ENCODE measurements at regions not wholly inside any gene's neighbourhood (a gene's known extent, or its start where the extent isn't known, plus 50 kb on each side); places are given as distances from the start of the nearest gene placed in this dataset.

DNA sequence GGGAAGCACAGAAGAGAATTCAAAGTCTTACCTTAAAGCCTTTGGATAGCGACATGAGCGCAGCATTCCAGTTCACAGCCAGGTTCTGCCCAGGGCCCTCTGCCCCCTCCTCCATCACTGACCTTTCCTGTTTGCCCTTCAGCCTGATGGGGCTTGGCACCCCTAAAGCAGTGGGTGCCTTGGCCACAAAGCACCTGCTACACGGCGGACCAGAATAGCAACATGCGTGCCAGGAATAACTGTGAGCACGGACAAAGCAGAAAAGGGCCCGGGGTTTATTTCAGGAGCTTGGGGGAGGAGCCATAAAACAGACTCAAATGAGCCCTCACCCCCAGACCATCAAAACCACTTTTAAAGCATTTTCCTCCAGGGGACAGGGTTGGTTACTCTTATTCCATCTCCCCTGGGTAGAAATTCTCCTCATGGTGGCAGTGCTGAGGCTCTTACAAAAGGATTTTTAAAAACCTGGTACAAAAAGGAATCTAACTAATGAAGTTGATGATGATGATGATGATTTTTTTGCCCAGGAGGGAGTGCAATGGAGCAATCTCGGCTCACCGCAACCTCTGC is 135.4 kb downstream of the KLF13 start:
- no peak for DNase-seq
- Mint-ChIP-seq H3K27ac (no peak overlapping the region), H3K4me1 (peaks cover 6 to 25% (median 21%) of the 10 kb centered on the region in 7 donors), H3K4me3 (no peak overlapping the region), H3K9me3 (no peaks in the 10 kb centered on the region), H3K36me3 (peaks cover 0 to 4% (median 0%) of the 10 kb centered on the region in 5 donors), H3K27me3 (no peaks in the 10 kb centered on the region)
- ChIA-PET CTCF (no interaction called here), POLR2A (interaction anchor here (1.1 to 5.2 kb wide), 2 partner anchors 26 kb away, joined by 3 to 17 read pairs; no protein-coding TSS in a partner anchor)
- Histone ChIP-seq H3K4me3 (ENCODE audit: low read length) (no peak overlapping the region), H3K4me1 (ENCODE audit: control insufficient read depth in 2 of 2, insufficient read depth in 2 of 2, low read length in 2 of 2) (peaks cover 0 to 8% of the 10 kb centered on the region in 2 donors), H3K27ac (ENCODE audit: low read depth, low read length) (no peak overlapping the region), H3K9me3 (ENCODE audit: control insufficient read depth in 2 of 3, low read length in 3 of 3) (no peaks in the 10 kb centered on the region), H3K27me3 (ENCODE audit: control insufficient read depth in 2 of 2, insufficient read depth in 2 of 2, low read length in 2 of 2) (no peaks in the 10 kb centered on the region), H3K36me3 (ENCODE audit: control insufficient read depth in 2 of 3, insufficient read depth in 3 of 3, low read length in 3 of 3) (no peaks in the 10 kb centered on the region)
- intact Hi-C loops (cut with micrococcal nuclease), result no loop called here
- ATAC-seq, result no peak

DNA sequence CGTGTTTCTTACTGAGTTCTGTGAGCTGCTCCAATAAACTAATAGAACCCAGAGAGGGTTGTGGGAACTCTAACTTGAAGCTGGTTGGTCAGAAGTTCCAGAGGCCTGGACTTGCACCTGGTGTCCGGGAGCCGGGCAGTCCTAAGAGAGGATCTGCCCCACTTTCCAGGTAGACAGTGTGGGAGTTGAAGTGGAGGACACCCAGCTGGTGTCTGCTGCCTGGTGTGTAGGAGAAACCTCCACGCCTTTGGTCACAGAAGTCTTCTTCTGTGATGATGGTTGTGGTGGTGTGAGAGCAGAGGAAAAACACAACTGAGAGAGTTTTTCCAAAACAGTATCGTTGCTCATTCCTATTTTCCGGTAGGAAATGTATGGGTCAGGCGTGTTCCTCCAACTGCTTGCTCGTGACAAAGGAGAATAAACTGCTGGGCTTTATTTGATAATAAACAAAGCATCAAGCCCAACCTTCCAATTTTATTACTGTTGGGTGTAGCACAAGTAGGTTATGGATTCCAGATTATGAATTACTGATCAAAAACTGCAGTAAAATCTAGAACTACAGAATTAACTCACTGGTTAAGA is 137.0 kb downstream of the KLF13 start:
- peaks cover 0 to 4% (median 0%) of the 10 kb centered on the region in 5 donors for H3K36me3 Mint-ChIP-seq
- ATAC-seq (no peak), DNase-seq (no peak)
- peaks cover 6 to 19% (median 17%) of the 10 kb centered on the region in 7 donors for H3K4me1 Mint-ChIP-seq
- no peaks in the 10 kb centered on the region for H3K27me3 Mint-ChIP-seq
- H3K4me1 ChIP-seq (ENCODE audit: control insufficient read depth in 2 of 2, insufficient read depth in 2 of 2, low read length in 2 of 2), result peaks cover 0 to 8% of the 10 kb centered on the region in 2 donors
- H3K36me3 ChIP-seq (ENCODE audit: control insufficient read depth in 2 of 3, insufficient read depth in 3 of 3, low read length in 3 of 3), result no peaks in the 10 kb centered on the region
- intact Hi-C loops (cut with micrococcal nuclease), result no loop called here
- no peak overlapping the region for H3K27ac ChIP-seq (ENCODE audit: low read depth, low read length)
- no peak overlapping the region for H3K4me3 Mint-ChIP-seq
- H3K9me3 ChIP-seq (ENCODE audit: control insufficient read depth in 2 of 3, low read length in 3 of 3), result no peaks in the 10 kb centered on the region
- H3K9me3 Mint-ChIP-seq, result no peaks in the 10 kb centered on the region
- H3K4me3 ChIP-seq (ENCODE audit: low read length), result no peak overlapping the region
- ChIA-PET POLR2A (interaction anchor here (1.0 to 1.4 kb wide), 2 partner anchors 19 to 36 kb away, joined by 3 to 4 read pairs; no protein-coding TSS in a partner anchor), CTCF (interaction anchor here (1.0 kb wide), 1 partner anchor 25 kb away, joined by 3 read pairs; no protein-coding TSS in a partner anchor)
- no peak overlapping the region for H3K27ac Mint-ChIP-seq
- no peaks in the 10 kb centered on the region for H3K27me3 ChIP-seq (ENCODE audit: control insufficient read depth in 2 of 2, insufficient read depth in 2 of 2, low read length in 2 of 2)

DNA sequence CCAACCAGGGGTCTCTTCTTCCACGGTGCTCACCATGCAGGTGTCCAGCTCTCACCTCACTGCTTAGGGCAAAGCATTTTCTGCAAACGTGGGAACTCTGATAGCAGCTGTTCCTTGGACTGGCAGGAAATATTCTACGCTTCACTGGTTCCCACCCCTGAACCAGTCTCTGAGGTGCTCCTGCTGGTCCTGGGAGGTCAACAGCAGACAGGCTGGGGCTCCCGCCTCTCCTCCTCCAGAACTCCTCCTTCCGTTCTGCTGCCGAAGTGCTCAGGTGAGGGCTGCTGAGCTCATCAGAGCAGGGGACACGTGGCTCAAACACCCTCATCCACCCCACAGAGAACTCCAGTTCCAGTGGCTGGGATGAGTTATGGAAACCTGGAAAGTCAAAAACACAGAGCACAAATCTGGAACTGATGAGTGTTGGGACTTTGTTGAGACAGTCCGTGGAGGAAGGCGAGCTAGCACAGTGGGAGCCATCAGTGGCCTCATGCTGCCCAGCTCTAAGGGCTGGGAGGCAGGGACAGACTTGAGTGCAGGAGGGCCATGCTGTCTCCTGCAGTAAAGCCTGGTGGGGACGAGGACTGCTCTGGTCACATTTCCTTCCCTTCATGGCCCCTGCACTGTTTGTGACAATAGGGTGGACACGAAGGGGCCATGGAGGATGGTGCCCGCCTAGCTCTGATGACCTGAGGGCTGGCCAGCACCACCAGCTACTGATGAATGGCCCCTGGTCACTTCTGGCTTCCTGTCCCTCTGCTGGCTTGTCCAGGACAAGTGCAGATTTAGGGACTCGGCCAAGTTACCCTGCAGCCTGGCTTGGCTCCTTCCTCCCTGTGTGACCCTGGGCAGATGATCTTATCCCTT is 137.8 kb downstream of the KLF13 start:
- POLR2A ChIA-PET, result interaction anchor here (0.6 to 1.4 kb wide), 3 partner anchors 18 to 29 kb away, joined by 3 to 4 read pairs (median 3); no protein-coding TSS in a partner anchor
- H3K4me1 ChIP-seq (ENCODE audit: control insufficient read depth in 2 of 2, insufficient read depth in 2 of 2, low read length in 2 of 2), result no peaks in the 10 kb centered on the region
- H3K36me3 Mint-ChIP-seq, result no peaks in the 10 kb centered on the region
- no peaks in the 10 kb centered on the region for H3K9me3 ChIP-seq (ENCODE audit: control insufficient read depth in 2 of 3, low read length in 3 of 3)
- no peak overlapping the region for H3K4me3 ChIP-seq (ENCODE audit: low read length)
- no peak overlapping the region for H3K4me3 Mint-ChIP-seq
- no peak for DNase-seq
- intact Hi-C loops (cut with micrococcal nuclease), result no loop called here
- ATAC-seq, result no peak
- H3K9me3 Mint-ChIP-seq, result no peaks in the 10 kb centered on the region
- no peak overlapping the region for H3K27ac ChIP-seq (ENCODE audit: low read depth, low read length)
- H3K36me3 ChIP-seq (ENCODE audit: control insufficient read depth in 2 of 3, insufficient read depth in 3 of 3, low read length in 3 of 3), result no peaks in the 10 kb centered on the region
- H3K27me3 ChIP-seq (ENCODE audit: control insufficient read depth in 2 of 2, insufficient read depth in 2 of 2, low read length in 2 of 2), result no peaks in the 10 kb centered on the region
- H3K27me3 Mint-ChIP-seq, result no peaks in the 10 kb centered on the region
- CTCF ChIA-PET, result interaction anchor here (1.0 kb wide), 1 partner anchor 24 kb away, joined by 3 read pairs; no protein-coding TSS in a partner anchor
- peaks cover 2 to 10% (median 9%) of the 10 kb centered on the region in 7 donors for H3K4me1 Mint-ChIP-seq
- peak overlapping the region in 1 of 9 donors; percentile 43 for H3K27ac Mint-ChIP-seq

DNA sequence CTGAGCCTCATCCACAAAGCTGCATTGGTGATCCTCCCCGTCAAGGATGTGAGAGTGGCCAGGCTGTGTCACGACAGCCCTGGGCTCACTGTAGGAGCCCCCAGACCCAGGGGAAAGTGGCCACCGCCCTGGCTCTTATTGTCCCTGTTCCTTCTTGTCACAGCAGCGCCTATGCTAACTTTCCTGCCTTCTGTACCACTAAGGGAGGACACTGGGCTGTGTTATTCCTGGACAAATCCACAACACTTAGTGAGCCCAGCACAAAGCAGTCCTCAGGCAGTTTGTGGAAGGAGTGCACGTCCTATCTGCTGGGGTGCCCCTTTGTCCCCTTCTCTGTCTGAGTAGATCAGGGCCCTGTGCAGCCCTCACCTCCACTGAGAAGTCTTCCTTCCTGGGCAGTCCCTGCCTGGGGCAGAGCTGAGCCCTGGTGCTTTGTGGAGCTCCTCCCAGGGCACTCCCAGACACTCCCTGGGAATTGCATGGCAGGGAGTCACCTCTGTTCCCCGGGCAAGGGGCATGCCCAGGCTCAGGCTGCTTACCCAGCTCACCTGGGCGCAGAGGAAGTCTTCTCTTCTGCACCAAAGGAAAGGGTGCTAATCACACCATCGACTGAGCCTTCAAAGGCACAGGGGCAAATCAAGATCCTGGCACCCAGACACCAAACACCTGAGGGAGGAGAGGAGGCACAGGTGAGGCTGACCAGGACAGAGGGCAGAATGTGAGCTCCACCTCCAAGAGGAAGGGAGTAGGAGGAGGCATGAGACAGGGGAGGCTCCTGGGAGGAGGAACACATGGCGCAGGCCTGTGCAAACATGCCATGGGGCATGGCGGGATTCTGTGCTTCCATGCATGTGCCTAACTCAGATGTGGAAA is 138.7 kb downstream of the KLF13 start:
- no peaks in the 10 kb centered on the region for H3K27me3 ChIP-seq (ENCODE audit: control insufficient read depth in 2 of 2, insufficient read depth in 2 of 2, low read length in 2 of 2)
- intact Hi-C loops (cut with micrococcal nuclease), result no loop called here
- ChIA-PET CTCF (no interaction called here), POLR2A (interaction anchor here (0.6 to 1.4 kb wide), 3 partner anchors 17 to 29 kb away, joined by 3 to 4 read pairs (median 3); no protein-coding TSS in a partner anchor)
- no peaks in the 10 kb centered on the region for H3K4me1 ChIP-seq (ENCODE audit: control insufficient read depth in 2 of 2, insufficient read depth in 2 of 2, low read length in 2 of 2)
- Mint-ChIP-seq H3K4me1 (peaks cover 2 to 13% (median 5%) of the 10 kb centered on the region in 7 donors), H3K27me3 (no peaks in the 10 kb centered on the region), H3K27ac (peak overlapping the region in 1 of 9 donors; percentile 18), H3K9me3 (no peaks in the 10 kb centered on the region), H3K36me3 (no peaks in the 10 kb centered on the region), H3K4me3 (no peak overlapping the region)
- H3K27ac ChIP-seq (ENCODE audit: low read depth, low read length), result no peak overlapping the region
- ATAC-seq (no peak), DNase-seq (no peak)
- no peak overlapping the region for H3K4me3 ChIP-seq (ENCODE audit: low read length)
- no peaks in the 10 kb centered on the region for H3K9me3 ChIP-seq (ENCODE audit: control insufficient read depth in 2 of 3, low read length in 3 of 3)
- H3K36me3 ChIP-seq (ENCODE audit: control insufficient read depth in 2 of 3, insufficient read depth in 3 of 3, low read length in 3 of 3), result no peaks in the 10 kb centered on the region

DNA sequence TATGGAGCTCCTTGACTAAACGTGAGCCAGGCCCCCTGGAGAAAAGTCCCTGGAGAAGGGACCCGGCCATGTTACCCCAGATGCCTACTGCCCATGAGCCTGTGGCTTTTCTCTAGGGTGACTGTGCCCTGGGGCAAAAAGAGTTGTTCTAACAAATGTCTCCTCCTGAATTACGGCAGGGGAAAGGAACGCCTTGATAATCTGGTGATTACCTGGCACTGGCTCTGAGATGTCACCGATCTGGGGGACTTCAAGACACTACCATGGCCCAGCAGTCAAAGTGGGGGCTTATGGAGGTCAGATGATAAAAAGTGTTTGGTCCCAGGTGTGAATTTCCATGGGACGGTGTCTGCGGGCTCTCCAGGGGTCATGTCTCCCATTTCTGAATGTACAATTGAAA is 140.7 kb downstream of the KLF13 start:
- intact Hi-C loops (cut with micrococcal nuclease), result no loop called here
- CTCF ChIA-PET, result no interaction called here
- Mint-ChIP-seq H3K27ac (no peak overlapping the region), H3K4me3 (no peak overlapping the region), H3K4me1 (peaks cover 4 to 29% (median 20%) of the 10 kb centered on the region in 7 donors), H3K9me3 (no peaks in the 10 kb centered on the region), H3K27me3 (no peaks in the 10 kb centered on the region), H3K36me3 (no peaks in the 10 kb centered on the region)
- Histone ChIP-seq H3K36me3 (ENCODE audit: control insufficient read depth in 2 of 3, insufficient read depth in 3 of 3, low read length in 3 of 3) (no peaks in the 10 kb centered on the region), H3K4me3 (ENCODE audit: low read length) (no peak overlapping the region), H3K9me3 (ENCODE audit: control insufficient read depth in 2 of 3, low read length in 3 of 3) (no peaks in the 10 kb centered on the region), H3K4me1 (ENCODE audit: control insufficient read depth in 2 of 2, insufficient read depth in 2 of 2, low read length in 2 of 2) (peaks cover 10 to 14% of the 10 kb centered on the region in 2 donors), H3K27ac (ENCODE audit: low read depth, low read length) (no peak overlapping the region), H3K27me3 (ENCODE audit: control insufficient read depth in 2 of 2, insufficient read depth in 2 of 2, low read length in 2 of 2) (no peaks in the 10 kb centered on the region)
- DNase-seq (no peak), ATAC-seq (no peak)
- POLR2A ChIA-PET, result no interaction called here
